Stimulated activated memory B cell treated with anti-CD40 and anti-IgM and Interleukin-4, amounts not matched to agents 10 μg/mL and 1 μg/mL and 100 μg/mL, for 72 hours (primary cell): ENCODE measurements at regions not wholly inside any gene's neighbourhood (a gene's known extent, or its start where the extent isn't known, plus 50 kb on each side); places are given as distances from the start of the nearest gene placed in this dataset.

ENCODE experiments used
- ATAC-seq: fragments of 150-1000 bp; cut with Tn5 transposase; 2 replicates; pipeline ENCODE4 v1.10.0; 2021
- H3K27ac Mint-ChIP-seq: one replicate; pipeline ENCODE4 v1.8.0; 2022; ENCODE audit warnings: mild to moderate bottlenecking, mixed read lengths
- H3K27me3 Mint-ChIP-seq: one replicate; pipeline ENCODE4 v1.8.0; 2022; ENCODE audit warnings: mixed read lengths
- H3K36me3 Mint-ChIP-seq: one replicate; pipeline ENCODE4 v1.8.0; 2022; ENCODE audit warnings: mixed read lengths
- H3K4me1 Mint-ChIP-seq: one replicate; pipeline ENCODE4 v1.8.0; 2022; ENCODE audit warnings: mixed read lengths
- H3K4me3 Mint-ChIP-seq: one replicate; pipeline ENCODE4 v1.8.0; 2022; ENCODE audit warnings: mild to moderate bottlenecking, moderate library complexity, mixed read lengths
- H3K9me3 Mint-ChIP-seq: one replicate; pipeline ENCODE4 v1.8.0; 2022; ENCODE audit warnings: mixed read lengths

- Mint-ChIP-seq H3K36me3 (no peaks in the 10 kb centered on the region), H3K9me3 (no peaks in the 10 kb centered on the region), H3K27ac (no peak overlapping the region), H3K27me3 (peaks cover 29% of the 10 kb centered on the region), H3K4me3 (no peak overlapping the region), H3K4me1 (no peaks in the 10 kb centered on the region)
- ATAC-seq, result no peak
Observed at GRCh38 chr1:221448585-221449175, 293.2 kb downstream of the DUSP10 start.

- no peak for ATAC-seq
- Mint-ChIP-seq H3K9me3 (no peaks in the 10 kb centered on the region), H3K27me3 (peaks cover 29% of the 10 kb centered on the region), H3K36me3 (no peaks in the 10 kb centered on the region), H3K4me1 (no peaks in the 10 kb centered on the region), H3K4me3 (no peak overlapping the region), H3K27ac (no peak overlapping the region)
Observed at GRCh38 chr1:221449194-221449593, 292.7 kb downstream of the DUSP10 start.

- no peaks in the 10 kb centered on the region for H3K4me1 Mint-ChIP-seq
- no peak for ATAC-seq
- H3K27ac Mint-ChIP-seq, result no peak overlapping the region
- no peaks in the 10 kb centered on the region for H3K9me3 Mint-ChIP-seq
- no peaks in the 10 kb centered on the region for H3K36me3 Mint-ChIP-seq
- peaks cover 29% of the 10 kb centered on the region for H3K27me3 Mint-ChIP-seq
- no peak overlapping the region for H3K4me3 Mint-ChIP-seq
Observed at GRCh38 chr1:221449801-221450470, 292.0 kb downstream of the DUSP10 start.

GRCh38 chr1:221451741-221452140 is 290.1 kb downstream of the DUSP10 start:
- H3K36me3 Mint-ChIP-seq, result no peaks in the 10 kb centered on the region
- H3K27ac Mint-ChIP-seq, result no peak overlapping the region
- no peaks in the 10 kb centered on the region for H3K9me3 Mint-ChIP-seq
- no peak overlapping the region for H3K4me3 Mint-ChIP-seq
- peaks cover 21% of the 10 kb centered on the region for H3K27me3 Mint-ChIP-seq
- H3K4me1 Mint-ChIP-seq, result no peaks in the 10 kb centered on the region
- no peak for ATAC-seq

GRCh38 chr1:221454096-221454495 is 287.8 kb downstream of the DUSP10 start:
- H3K9me3 Mint-ChIP-seq, result no peaks in the 10 kb centered on the region
- peaks cover 16% of the 10 kb centered on the region for H3K27me3 Mint-ChIP-seq
- H3K4me3 Mint-ChIP-seq, result no peak overlapping the region
- ATAC-seq, result no peak
- no peak overlapping the region for H3K27ac Mint-ChIP-seq
- no peaks in the 10 kb centered on the region for H3K36me3 Mint-ChIP-seq
- H3K4me1 Mint-ChIP-seq, result no peaks in the 10 kb centered on the region

GRCh38 chr1:221456918-221457317 is 285.0 kb downstream of the DUSP10 start:
- no peaks in the 10 kb centered on the region for H3K4me1 Mint-ChIP-seq
- H3K4me3 Mint-ChIP-seq, result no peak overlapping the region
- H3K36me3 Mint-ChIP-seq, result no peaks in the 10 kb centered on the region
- H3K27ac Mint-ChIP-seq, result no peak overlapping the region
- no peaks in the 10 kb centered on the region for H3K9me3 Mint-ChIP-seq
- ATAC-seq, result no peak
- H3K27me3 Mint-ChIP-seq, result peaks cover 24% of the 10 kb centered on the region

- no peak overlapping the region for H3K27ac Mint-ChIP-seq
- no peak for ATAC-seq
- no peaks in the 10 kb centered on the region for H3K9me3 Mint-ChIP-seq
- H3K4me1 Mint-ChIP-seq, result no peaks in the 10 kb centered on the region
- H3K36me3 Mint-ChIP-seq, result no peaks in the 10 kb centered on the region
- no peak overlapping the region for H3K4me3 Mint-ChIP-seq
- peaks cover 15% of the 10 kb centered on the region for H3K27me3 Mint-ChIP-seq
Observed at GRCh38 chr1:221457685-221458446, 284.0 kb downstream of the DUSP10 start.

GRCh38 chr1:221458447-221459156 is 283.3 kb downstream of the DUSP10 start:
- H3K4me1 Mint-ChIP-seq, result no peaks in the 10 kb centered on the region
- no peaks in the 10 kb centered on the region for H3K36me3 Mint-ChIP-seq
- H3K4me3 Mint-ChIP-seq, result no peak overlapping the region
- no peak overlapping the region for H3K27ac Mint-ChIP-seq
- no peaks in the 10 kb centered on the region for H3K9me3 Mint-ChIP-seq
- peaks cover 8% of the 10 kb centered on the region for H3K27me3 Mint-ChIP-seq
- ATAC-seq, result no peak

- no peak for ATAC-seq
- no peak overlapping the region for H3K27ac Mint-ChIP-seq
- no peaks in the 10 kb centered on the region for H3K9me3 Mint-ChIP-seq
- peaks cover 8% of the 10 kb centered on the region for H3K27me3 Mint-ChIP-seq
- no peak overlapping the region for H3K4me3 Mint-ChIP-seq
- no peaks in the 10 kb centered on the region for H3K36me3 Mint-ChIP-seq
- no peaks in the 10 kb centered on the region for H3K4me1 Mint-ChIP-seq
Observed at GRCh38 chr1:221459558-221459957, 282.3 kb downstream of the DUSP10 start.

GRCh38 chr1:221462345-221462744 is 279.5 kb downstream of the DUSP10 start:
- no peak for ATAC-seq
- Mint-ChIP-seq H3K9me3 (no peaks in the 10 kb centered on the region), H3K36me3 (no peaks in the 10 kb centered on the region), H3K27me3 (peaks cover 15% of the 10 kb centered on the region), H3K27ac (no peak overlapping the region), H3K4me1 (no peaks in the 10 kb centered on the region), H3K4me3 (no peak overlapping the region)

- H3K27me3 Mint-ChIP-seq, result peaks cover 17% of the 10 kb centered on the region
- H3K27ac Mint-ChIP-seq, result no peak overlapping the region
- no peaks in the 10 kb centered on the region for H3K9me3 Mint-ChIP-seq
- H3K36me3 Mint-ChIP-seq, result no peaks in the 10 kb centered on the region
- H3K4me1 Mint-ChIP-seq, result no peaks in the 10 kb centered on the region
- ATAC-seq, result no peak
- H3K4me3 Mint-ChIP-seq, result no peak overlapping the region
Observed at GRCh38 chr1:221468546-221468945, 273.3 kb downstream of the DUSP10 start.

GRCh38 chr1:221469476-221469875 is 272.4 kb downstream of the DUSP10 start:
- H3K36me3 Mint-ChIP-seq, result no peaks in the 10 kb centered on the region
- ATAC-seq, result no peak
- H3K4me1 Mint-ChIP-seq, result no peaks in the 10 kb centered on the region
- H3K27me3 Mint-ChIP-seq, result peaks cover 22% of the 10 kb centered on the region
- H3K9me3 Mint-ChIP-seq, result no peaks in the 10 kb centered on the region
- no peak overlapping the region for H3K27ac Mint-ChIP-seq
- no peak overlapping the region for H3K4me3 Mint-ChIP-seq

GRCh38 chr1:221470000-221470698 is 271.7 kb downstream of the DUSP10 start:
- ATAC-seq, result no peak
- no peaks in the 10 kb centered on the region for H3K4me1 Mint-ChIP-seq

GRCh38 chr1:221473411-221473810 is 268.5 kb downstream of the DUSP10 start:
- ATAC-seq, result no peak
- no peaks in the 10 kb centered on the region for H3K4me1 Mint-ChIP-seq
- H3K36me3 Mint-ChIP-seq, result no peaks in the 10 kb centered on the region

More at GRCh38 chr1:221470000-221470698, 271.7 kb downstream of the DUSP10 start:
- Mint-ChIP-seq H3K9me3 (no peaks in the 10 kb centered on the region), H3K4me3 (no peak overlapping the region), H3K27ac (no peak overlapping the region), H3K27me3 (peaks cover 22% of the 10 kb centered on the region), H3K36me3 (no peaks in the 10 kb centered on the region)

GRCh38 chr1:221477252-221477651 is 264.6 kb downstream of the DUSP10 start:
- H3K27ac Mint-ChIP-seq, result no peak overlapping the region
- peaks cover 12% of the 10 kb centered on the region for H3K27me3 Mint-ChIP-seq
- H3K4me3 Mint-ChIP-seq, result no peak overlapping the region
- H3K4me1 Mint-ChIP-seq, result no peaks in the 10 kb centered on the region
- H3K9me3 Mint-ChIP-seq, result no peaks in the 10 kb centered on the region
- ATAC-seq, result no peak
- no peaks in the 10 kb centered on the region for H3K36me3 Mint-ChIP-seq

More at GRCh38 chr1:221473411-221473810, 268.5 kb downstream of the DUSP10 start:
- Mint-ChIP-seq H3K27ac (no peak overlapping the region), H3K9me3 (no peaks in the 10 kb centered on the region), H3K27me3 (peaks cover 12% of the 10 kb centered on the region), H3K4me3 (no peak overlapping the region)
